Renal pelvis (tissue), 1 donor: ENCODE measurements at regions not wholly inside any gene's neighbourhood (a gene's known extent, or its start where the extent isn't known, plus 50 kb on each side); places are given as distances from the start of the nearest gene placed in this dataset.
"Not testable (repeated sequence)": the region's sequence is repeated elsewhere in the genome, so short reads cannot be mapped to it uniquely, and the experiment has no call there.

Experiments used
- DNase-seq: peaks from one replicate; pipeline ENCODE4 v3.0.0-alpha.2; 2013

GRCh38 chr19:32038021-32038920 lies 307.1 kb upstream of the ZNF507 start:
- no peak for DNase-seq

GRCh38 chr19:32038961-32039360 lies 306.4 kb upstream of the ZNF507 start:
- no peak for DNase-seq

- no peak for DNase-seq
These were observed 306.0 kb upstream of the ZNF507 start for GRCh38 chr19:32039440-32039839.

- no peak for DNase-seq
These were observed 305.2 kb upstream of the ZNF507 start for GRCh38 chr19:32040236-32040635.

- DNase-seq = peak; percentile 62
These were observed 303.6 kb upstream of the ZNF507 start for GRCh38 chr19:32041681-32042292.

GRCh38 chr19:32047788-32048187 lies 297.6 kb upstream of the ZNF507 start:
- no peak for DNase-seq

- no peak for DNase-seq
These were observed 292.0 kb upstream of the ZNF507 start for GRCh38 chr19:32053376-32053775.

GRCh38 chr19:32053861-32054260 lies 291.5 kb upstream of the ZNF507 start:
- no peak for DNase-seq

- DNase-seq = no peak
These were observed 287.3 kb upstream of the ZNF507 start for GRCh38 chr19:32058131-32058530.

GRCh38 chr19:32061315-32061714 lies 284.1 kb upstream of the ZNF507 start:
- DNase-seq = no peak

- no peak for DNase-seq
These were observed 281.8 kb upstream of the ZNF507 start for GRCh38 chr19:32063601-32064000.

- no peak for DNase-seq
These were observed 279.4 kb upstream of the ZNF507 start for GRCh38 chr19:32066056-32066455.

GRCh38 chr19:32067685-32068084 lies 277.7 kb upstream of the ZNF507 start:
- DNase-seq = no peak

GRCh38 chr19:32068793-32069192 lies 276.6 kb upstream of the ZNF507 start:
- DNase-seq = no peak

- DNase-seq = no peak
These were observed 275.3 kb upstream of the ZNF507 start for GRCh38 chr19:32070101-32070500.

- no peak for DNase-seq
These were observed 263.4 kb upstream of the ZNF507 start for GRCh38 chr19:32082028-32082427.

GRCh38 chr19:32084756-32085363 lies 260.6 kb upstream of the ZNF507 start:
- DNase-seq = not testable (repeated sequence)

- peak; percentile 58 for DNase-seq
These were observed 254.2 kb upstream of the ZNF507 start for GRCh38 chr19:32091241-32091640.

- no peak for DNase-seq
These were observed 248.4 kb upstream of the ZNF507 start for GRCh38 chr19:32097011-32097410.

- no peak for DNase-seq
These were observed 247.8 kb upstream of the ZNF507 start for GRCh38 chr19:32097620-32098019.

- DNase-seq = no peak
These were observed 246.4 kb upstream of the ZNF507 start for GRCh38 chr19:32098968-32099367.

- DNase-seq = no peak
These were observed 244.2 kb upstream of the ZNF507 start for GRCh38 chr19:32101206-32101605.

- no peak for DNase-seq
These were observed 241.9 kb upstream of the ZNF507 start for GRCh38 chr19:32103541-32103940.
